Activated T-cell treated with anti-CD3 and anti-CD28 coated beads, Interleukin-2, amount 50 U/mL, for 24 hours (primary cell): ENCODE measurements at regions not wholly inside any gene's neighbourhood (a gene's known extent, or its start where the extent isn't known, plus 50 kb on each side); places are given as distances from the start of the nearest gene placed in this dataset.
"Not testable (repeated sequence)": the region's sequence is repeated elsewhere in the genome, so short reads cannot be mapped to it uniquely, and the experiment has no call there.

Experiments used
- DNase-seq: peaks from one replicate; pipeline ENCODE4 v3.0.0-alpha.2; 2020
- H3K27ac Mint-ChIP-seq: 2 replicates; pipeline ENCODE4 v1.8.0; 2020; ENCODE audit warnings: mild to moderate bottlenecking, mixed read lengths
- H3K27me3 Mint-ChIP-seq: 2 replicates; pipeline ENCODE4 v1.8.0; 2020; ENCODE audit warnings: mixed read lengths
- H3K36me3 Mint-ChIP-seq: 2 replicates; pipeline ENCODE4 v1.8.0; 2020; ENCODE audit warnings: low read depth, mixed read lengths
- H3K4me1 Mint-ChIP-seq: 2 replicates; pipeline ENCODE4 v1.8.0; 2020; ENCODE audit warnings: low read depth, mixed read lengths
- H3K4me3 Mint-ChIP-seq: 2 replicates; pipeline ENCODE4 v1.8.0; 2020; ENCODE audit warnings: mild to moderate bottlenecking, moderate library complexity, mixed read lengths
- H3K9me3 Mint-ChIP-seq: 2 replicates; pipeline ENCODE4 v1.8.0; 2020; ENCODE audit warnings: mixed read lengths

DNA sequence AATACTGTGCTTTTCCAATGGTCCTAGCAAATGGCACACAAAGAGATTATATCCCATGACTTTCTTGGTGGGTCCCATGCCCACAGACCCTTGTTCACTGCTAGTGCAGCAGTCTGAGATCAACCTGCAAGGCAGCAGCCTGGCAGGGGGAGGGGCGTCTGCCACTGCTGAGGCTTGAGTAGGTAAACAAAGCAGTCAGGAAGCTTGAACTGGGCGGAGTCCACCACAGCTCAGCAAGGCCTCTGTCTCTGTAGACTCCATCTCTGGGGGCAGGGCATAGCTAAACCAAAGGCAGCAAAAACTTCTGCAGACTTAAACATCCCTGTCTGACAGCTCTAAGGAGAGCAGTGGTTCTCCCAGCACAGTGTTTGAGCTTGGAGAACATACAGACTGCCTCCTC lies 82.9 kb downstream of the ZNF737 start:
- no peak for DNase-seq
- Mint-ChIP-seq H3K4me1 (peaks cover 21% of the 10 kb centered on the region), H3K27ac (no peak overlapping the region), H3K4me3 (no peak overlapping the region), H3K9me3 (peaks cover 61% of the 10 kb centered on the region), H3K27me3 (no peaks in the 10 kb centered on the region), H3K36me3 (peaks cover 34% of the 10 kb centered on the region)

DNA sequence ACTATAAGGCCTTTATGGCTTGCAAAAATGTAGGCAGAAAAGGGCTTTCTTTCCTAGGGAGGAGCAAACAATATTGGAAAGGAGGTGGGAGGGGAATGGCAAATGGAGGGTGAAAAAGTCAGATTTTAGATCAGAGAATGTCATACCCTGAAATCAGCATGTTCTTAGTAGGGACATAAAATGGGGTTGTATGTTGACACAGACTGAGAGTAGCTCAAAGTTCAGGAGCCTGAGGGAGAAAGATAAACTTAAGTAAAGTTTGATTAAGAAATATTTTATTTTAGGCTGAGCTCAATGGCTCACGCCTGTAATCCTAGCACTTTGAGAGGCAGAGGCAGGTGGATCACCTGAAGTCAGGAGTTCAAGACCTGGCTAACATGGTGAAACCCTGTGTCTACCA lies 83.8 kb downstream of the ZNF737 start:
- H3K4me1 Mint-ChIP-seq, result peaks cover 21% of the 10 kb centered on the region
- no peak for DNase-seq
- no peak overlapping the region for H3K4me3 Mint-ChIP-seq
- H3K27me3 Mint-ChIP-seq, result no peaks in the 10 kb centered on the region
- no peak overlapping the region for H3K27ac Mint-ChIP-seq
- H3K36me3 Mint-ChIP-seq, result peaks cover 28% of the 10 kb centered on the region
- H3K9me3 Mint-ChIP-seq, result peaks cover 62% of the 10 kb centered on the region

- peaks cover 62% of the 10 kb centered on the region for H3K9me3 Mint-ChIP-seq
- peaks cover 19% of the 10 kb centered on the region for H3K36me3 Mint-ChIP-seq
- no peak overlapping the region for H3K27ac Mint-ChIP-seq
- H3K4me3 Mint-ChIP-seq, result no peak overlapping the region
- H3K27me3 Mint-ChIP-seq, result no peaks in the 10 kb centered on the region
- DNase-seq, result no peak
- peaks cover 21% of the 10 kb centered on the region for H3K4me1 Mint-ChIP-seq
Observed at GRCh38 chr19:20479483-20479882, 86.1 kb downstream of the ZNF737 start.

GRCh38 chr19:20478936-20479335 lies 86.6 kb downstream of the ZNF737 start:
- Mint-ChIP-seq H3K9me3 (peaks cover 61% of the 10 kb centered on the region), H3K4me1 (peaks cover 21% of the 10 kb centered on the region), H3K36me3 (peaks cover 17% of the 10 kb centered on the region), H3K27me3 (no peaks in the 10 kb centered on the region), H3K4me3 (no peak overlapping the region), H3K27ac (no peak overlapping the region)
- no peak for DNase-seq

GRCh38 chr19:20472854-20473253 lies 92.7 kb downstream of the ZNF737 start:
- no peak for DNase-seq
- no peak overlapping the region for H3K27ac Mint-ChIP-seq
- no peaks in the 10 kb centered on the region for H3K36me3 Mint-ChIP-seq
- peaks cover 46% of the 10 kb centered on the region for H3K9me3 Mint-ChIP-seq
- H3K4me3 Mint-ChIP-seq, result no peak overlapping the region
- no peaks in the 10 kb centered on the region for H3K4me1 Mint-ChIP-seq
- no peaks in the 10 kb centered on the region for H3K27me3 Mint-ChIP-seq

DNA sequence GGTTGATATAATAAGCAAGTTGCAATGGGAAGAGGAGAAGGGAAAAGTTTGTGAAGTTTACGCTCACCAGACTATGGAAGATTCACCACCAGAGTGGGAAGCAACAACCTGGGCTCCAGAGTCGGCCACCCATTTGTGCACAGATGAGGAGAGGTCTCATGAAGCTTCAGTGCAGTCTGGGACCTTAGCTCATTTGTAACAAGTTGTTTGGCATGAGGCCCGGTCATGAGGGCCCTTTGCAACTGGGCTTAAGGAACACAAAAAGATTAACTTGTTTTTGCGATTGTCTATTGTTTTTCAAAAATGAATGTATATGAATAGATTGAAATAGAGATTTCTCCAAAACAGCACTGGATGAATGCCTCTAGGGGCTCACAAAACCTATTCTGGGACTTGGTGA lies 94.2 kb downstream of the ZNF737 start:
- no peaks in the 10 kb centered on the region for H3K36me3 Mint-ChIP-seq
- no peak overlapping the region for H3K4me3 Mint-ChIP-seq
- H3K4me1 Mint-ChIP-seq, result no peaks in the 10 kb centered on the region
- H3K27me3 Mint-ChIP-seq, result no peaks in the 10 kb centered on the region
- H3K9me3 Mint-ChIP-seq, result peaks cover 33% of the 10 kb centered on the region
- H3K27ac Mint-ChIP-seq, result no peak overlapping the region
- DNase-seq, result no peak

GRCh38 chr19:20470345-20471135 lies 95.0 kb downstream of the ZNF737 start:
- H3K36me3 Mint-ChIP-seq, result no peaks in the 10 kb centered on the region

GRCh38 chr19:20466638-20466990 lies 99.0 kb downstream of the ZNF737 start:
- H3K9me3 Mint-ChIP-seq, result peaks cover 12% of the 10 kb centered on the region
- not testable (repeated sequence) for H3K4me1 Mint-ChIP-seq, DNase-seq, H3K4me3 Mint-ChIP-seq, H3K27me3 Mint-ChIP-seq, H3K36me3 Mint-ChIP-seq, H3K27ac Mint-ChIP-seq

More at GRCh38 chr19:20470345-20471135, 95.0 kb downstream of the ZNF737 start:
- DNase-seq, result no peak
- Mint-ChIP-seq H3K9me3 (peaks cover 24% of the 10 kb centered on the region), H3K27ac (no peak overlapping the region), H3K27me3 (no peaks in the 10 kb centered on the region), H3K4me1 (no peaks in the 10 kb centered on the region), H3K4me3 (no peak overlapping the region)

GRCh38 chr19:20465922-20466637 lies 99.5 kb downstream of the ZNF737 start:
- peaks cover 12% of the 10 kb centered on the region for H3K9me3 Mint-ChIP-seq
- H3K4me3 Mint-ChIP-seq, H3K36me3 Mint-ChIP-seq, DNase-seq, H3K4me1 Mint-ChIP-seq, H3K27me3 Mint-ChIP-seq, H3K27ac Mint-ChIP-seq: not testable (repeated sequence)

DNA sequence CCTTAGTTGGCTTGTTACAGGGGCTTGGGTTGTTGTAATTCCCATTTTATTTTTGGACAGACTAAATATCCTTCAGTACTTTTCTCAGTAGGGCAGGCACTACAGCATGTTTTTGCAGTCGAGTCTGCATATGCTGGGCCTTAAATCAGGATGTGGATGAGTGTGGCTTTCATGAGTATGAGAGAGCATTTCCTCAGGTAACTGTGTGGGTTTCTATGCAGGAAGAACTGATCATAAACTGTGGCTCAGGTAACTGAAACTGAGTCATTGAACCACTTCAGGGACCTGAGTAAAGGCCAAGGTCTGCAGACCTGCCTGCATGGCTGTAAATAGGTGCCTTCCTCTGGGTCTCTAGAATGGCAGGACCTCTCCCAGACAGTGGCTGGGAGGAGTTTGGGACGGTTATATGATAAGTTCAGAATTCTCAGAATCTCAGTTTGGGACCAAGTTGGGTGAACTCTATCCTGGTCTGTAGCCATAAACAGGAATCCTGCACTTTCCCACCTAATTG lies 112.1 kb downstream of the ZNF737 start:
- H3K36me3 Mint-ChIP-seq, result no peaks in the 10 kb centered on the region
- peaks cover 2% of the 10 kb centered on the region for H3K9me3 Mint-ChIP-seq
- no peak for DNase-seq
- H3K4me3 Mint-ChIP-seq, result no peak overlapping the region
- peaks cover 11% of the 10 kb centered on the region for H3K4me1 Mint-ChIP-seq
- no peaks in the 10 kb centered on the region for H3K27me3 Mint-ChIP-seq
- peak overlapping the region; percentile 58 for H3K27ac Mint-ChIP-seq

DNA sequence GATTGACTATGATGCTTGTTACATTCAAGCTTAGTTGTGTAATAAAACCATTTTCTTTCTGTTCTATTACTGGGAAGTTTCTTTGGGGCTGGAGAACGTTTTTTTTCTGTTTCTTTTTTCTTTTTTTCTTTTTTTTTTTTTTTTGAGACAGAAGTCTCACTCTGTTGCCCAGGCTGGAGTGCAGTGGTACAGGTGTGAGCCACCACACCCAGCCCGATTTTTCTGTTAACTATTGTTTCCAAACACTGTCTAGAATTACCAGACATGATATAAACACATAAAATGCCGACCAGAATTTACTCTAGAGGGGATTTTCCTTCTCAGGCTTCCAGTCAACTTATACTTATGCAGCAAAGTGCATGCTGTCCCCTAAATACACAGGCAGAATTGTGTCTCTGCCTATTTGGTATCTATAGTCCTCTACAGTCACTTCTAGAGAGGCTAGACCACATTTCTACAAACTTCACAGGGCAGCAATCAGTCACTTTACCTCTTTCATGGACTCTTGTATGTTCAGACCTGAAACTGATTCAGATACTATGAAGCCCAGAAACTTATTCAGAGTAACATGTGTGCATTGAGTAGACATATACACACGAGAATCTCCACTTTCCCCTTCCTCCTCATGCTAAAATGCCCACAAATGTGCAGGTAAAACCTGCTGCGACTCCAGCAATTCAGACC lies 121.2 kb downstream of the ZNF737 start:
- no peak for DNase-seq
- peaks cover 22% of the 10 kb centered on the region for H3K4me1 Mint-ChIP-seq
- H3K4me3 Mint-ChIP-seq, result no peak overlapping the region

GRCh38 chr19:20432266-20432842 lies 133.2 kb downstream of the ZNF737 start:
- not testable (repeated sequence) for H3K36me3 Mint-ChIP-seq, H3K4me3 Mint-ChIP-seq, H3K4me1 Mint-ChIP-seq, DNase-seq, H3K27me3 Mint-ChIP-seq, H3K9me3 Mint-ChIP-seq, H3K27ac Mint-ChIP-seq

More for the DNA sequence above, 121.2 kb downstream of the ZNF737 start:
- H3K27me3 Mint-ChIP-seq, result no peaks in the 10 kb centered on the region
- no peak overlapping the region for H3K27ac Mint-ChIP-seq
- H3K9me3 Mint-ChIP-seq, result peaks cover 5% of the 10 kb centered on the region
- no peaks in the 10 kb centered on the region for H3K36me3 Mint-ChIP-seq

DNA sequence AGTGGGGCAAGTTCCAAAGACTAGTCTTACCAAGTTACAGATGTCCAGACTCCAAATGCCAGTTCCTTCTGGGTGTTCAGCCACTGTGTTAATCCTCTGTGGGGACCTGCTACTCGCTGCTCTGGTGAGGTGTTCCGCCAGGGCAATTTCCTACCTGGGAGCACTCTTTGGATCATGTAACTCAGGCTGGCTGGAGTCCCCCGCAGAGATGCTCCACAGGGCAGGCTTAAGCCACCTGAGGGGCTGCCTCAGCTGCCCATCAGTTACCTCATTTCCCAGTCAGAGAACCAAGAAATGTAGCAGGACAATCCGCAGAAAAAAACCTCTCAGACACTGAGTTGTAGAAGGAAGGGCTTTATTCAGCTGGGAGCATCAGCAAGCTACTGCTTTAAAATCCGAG lies 133.8 kb downstream of the ZNF737 start:
- H3K9me3 Mint-ChIP-seq, result no peaks in the 10 kb centered on the region
- no peak for DNase-seq
- H3K27me3 Mint-ChIP-seq, result no peaks in the 10 kb centered on the region
- no peak overlapping the region for H3K4me3 Mint-ChIP-seq
- no peak overlapping the region for H3K27ac Mint-ChIP-seq
- H3K36me3 Mint-ChIP-seq, result no peaks in the 10 kb centered on the region
- peaks cover 2% of the 10 kb centered on the region for H3K4me1 Mint-ChIP-seq

GRCh38 chr19:20423381-20424197 lies 142.0 kb downstream of the ZNF737 start:
- H3K27me3 Mint-ChIP-seq, result no peaks in the 10 kb centered on the region
- H3K27ac Mint-ChIP-seq, result peak overlapping the region; percentile 98
- peaks cover 4% of the 10 kb centered on the region for H3K9me3 Mint-ChIP-seq
- peaks cover 56% of the 10 kb centered on the region for H3K36me3 Mint-ChIP-seq
- DNase-seq, result peak; percentile 49
- H3K4me1 Mint-ChIP-seq, result peaks cover 22% of the 10 kb centered on the region
- peak overlapping the region; percentile 99 for H3K4me3 Mint-ChIP-seq
